HUES6 (cell line): ENCODE measurements at regions not wholly inside any gene's neighbourhood (a gene's known extent, or its start where the extent isn't known, plus 50 kb on each side); places are given as distances from the start of the nearest gene placed in this dataset.
"Not testable (repeated sequence)": the region's sequence is repeated elsewhere in the genome, so short reads cannot be mapped to it uniquely, and the experiment has no call there.

Source experiments
- H3K27ac ChIP-seq: 2 replicates; pipeline ENCODE4 v1.7.0; 2013; ENCODE audit warnings: low read depth, mild to moderate bottlenecking, low read length, inconsistent platforms
- H3K27me3 ChIP-seq: 2 replicates; pipeline ENCODE4 v1.6.1; 2013; ENCODE audit warnings: low read length; ENCODE audit not compliant: control insufficient read depth, insufficient read depth
- H3K36me3 ChIP-seq: 2 replicates; pipeline ENCODE4 v1.6.1; 2013; ENCODE audit warnings: low read length; ENCODE audit not compliant: control insufficient read depth, insufficient read depth
- H3K4me1 ChIP-seq: 2 replicates; pipeline ENCODE4 v1.6.1; 2013; ENCODE audit warnings: low read length; ENCODE audit not compliant: control insufficient read depth, insufficient read depth
- H3K4me3 ChIP-seq: 2 replicates; pipeline ENCODE4 v1.5.1; 2013; ENCODE audit warnings: low read depth, low read length
- H3K9ac ChIP-seq: one replicate; pipeline ENCODE4 v1.6.1; 2013; ENCODE audit warnings: mild to moderate bottlenecking, low read length
- H3K9me3 ChIP-seq: 2 replicates; pipeline ENCODE4 v1.6.1; 2013; ENCODE audit warnings: low read depth, low read length; ENCODE audit not compliant: control insufficient read depth, insufficient read depth

DNA sequence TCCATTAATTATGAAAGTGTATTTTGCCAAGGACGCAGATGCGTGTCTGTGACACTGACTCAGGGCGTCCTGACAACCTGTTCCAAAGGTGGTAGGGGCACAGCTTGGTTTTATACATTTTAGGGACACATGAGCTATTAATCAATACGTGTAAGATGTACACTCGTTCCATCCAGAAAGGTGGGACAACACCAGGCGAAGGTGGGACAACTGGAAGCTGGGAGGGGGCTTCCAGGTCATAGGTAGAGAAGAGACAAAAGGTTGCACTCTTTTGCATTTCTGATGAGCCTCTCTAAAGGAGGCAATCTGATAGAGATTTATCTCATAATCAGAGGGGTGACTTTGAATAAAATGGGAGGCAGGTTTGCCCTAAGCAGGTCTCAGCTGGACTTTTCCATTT, 82.7 kb upstream of the ZNF746 start:
- no peak overlapping the region for H3K4me3 ChIP-seq
- H3K27ac ChIP-seq, result no peak overlapping the region
- H3K9me3 ChIP-seq, result peaks cover 51% of the 10 kb centered on the region
- H3K4me1 ChIP-seq, result no peaks in the 10 kb centered on the region
- no peaks in the 10 kb centered on the region for H3K27me3 ChIP-seq
- no peak overlapping the region for H3K9ac ChIP-seq
- peaks cover 46% of the 10 kb centered on the region for H3K36me3 ChIP-seq

DNA sequence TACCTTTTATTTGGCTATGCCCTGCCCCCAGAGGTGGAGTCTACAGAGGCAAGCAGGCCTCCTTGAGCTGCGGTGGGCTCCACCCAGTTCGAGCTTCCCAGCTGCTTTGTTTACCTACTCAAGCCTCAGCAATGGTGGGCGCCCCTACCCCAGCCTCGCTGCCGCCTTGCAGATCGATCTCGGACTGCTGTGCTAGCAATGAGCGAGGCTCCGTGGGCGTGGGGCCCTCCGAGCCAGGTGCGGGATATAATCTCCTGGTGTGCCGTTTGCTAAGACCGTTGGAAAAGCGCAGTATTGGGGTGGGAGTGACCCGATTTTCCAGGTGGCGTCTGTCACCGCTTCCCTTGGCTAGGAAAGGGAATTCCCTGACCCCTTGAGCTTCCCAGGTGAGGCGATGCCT, 81.8 kb upstream of the ZNF746 start:
- not testable (repeated sequence) for H3K4me1 ChIP-seq, H3K4me3 ChIP-seq, H3K9ac ChIP-seq, H3K27ac ChIP-seq, H3K27me3 ChIP-seq
- Histone ChIP-seq H3K9me3 (peaks cover 50% of the 10 kb centered on the region), H3K36me3 (peaks cover 37% of the 10 kb centered on the region)

DNA sequence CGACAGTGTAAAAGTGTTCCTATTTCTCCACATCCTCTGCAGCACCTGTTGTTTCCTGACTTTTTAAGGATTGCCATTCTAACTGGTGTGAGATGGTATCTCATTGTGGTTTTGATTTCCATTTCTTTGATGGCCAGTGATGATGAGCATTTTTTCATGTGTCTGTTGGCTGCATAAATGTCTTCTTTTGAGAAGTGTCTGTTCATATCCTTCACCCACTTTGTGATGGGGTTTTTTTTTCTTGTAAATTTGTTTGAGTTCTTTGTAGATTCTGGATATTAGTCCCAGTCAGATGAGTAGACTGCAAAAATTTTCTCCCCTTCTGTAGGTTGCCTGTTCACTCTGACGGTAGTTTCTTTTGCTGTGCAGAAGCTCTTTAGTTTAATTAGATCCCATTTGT, 76.8 kb upstream of the ZNF746 start:
- not testable (repeated sequence) for H3K27ac ChIP-seq, H3K4me1 ChIP-seq, H3K4me3 ChIP-seq, H3K9ac ChIP-seq, H3K36me3 ChIP-seq, H3K27me3 ChIP-seq
- H3K9me3 ChIP-seq, result peaks cover 38% of the 10 kb centered on the region

DNA sequence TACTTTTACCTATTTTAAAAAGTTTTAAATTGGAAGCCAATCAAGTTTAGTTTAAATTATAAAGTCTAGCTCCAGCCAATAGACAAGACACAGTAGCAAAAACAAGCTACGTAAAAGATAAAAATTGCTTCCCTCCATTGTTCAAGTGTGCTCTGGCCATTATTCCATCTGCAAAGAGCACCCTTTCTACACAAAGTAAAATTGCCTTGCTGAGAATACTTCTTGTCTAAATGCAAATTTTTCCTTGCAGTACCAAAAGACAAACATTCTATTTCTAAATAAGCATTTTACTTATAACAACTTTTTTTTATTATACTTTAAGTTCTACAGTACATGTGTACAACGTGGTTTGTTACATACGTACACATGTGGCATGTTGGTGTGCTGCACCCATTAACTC, 75.9 kb upstream of the ZNF746 start:
- H3K36me3 ChIP-seq, result no peaks in the 10 kb centered on the region
- H3K27me3 ChIP-seq, result no peaks in the 10 kb centered on the region
- no peak overlapping the region for H3K9ac ChIP-seq
- H3K4me3 ChIP-seq, result no peak overlapping the region
- H3K4me1 ChIP-seq, result no peaks in the 10 kb centered on the region
- peaks cover 32% of the 10 kb centered on the region for H3K9me3 ChIP-seq
- H3K27ac ChIP-seq, result no peak overlapping the region

DNA sequence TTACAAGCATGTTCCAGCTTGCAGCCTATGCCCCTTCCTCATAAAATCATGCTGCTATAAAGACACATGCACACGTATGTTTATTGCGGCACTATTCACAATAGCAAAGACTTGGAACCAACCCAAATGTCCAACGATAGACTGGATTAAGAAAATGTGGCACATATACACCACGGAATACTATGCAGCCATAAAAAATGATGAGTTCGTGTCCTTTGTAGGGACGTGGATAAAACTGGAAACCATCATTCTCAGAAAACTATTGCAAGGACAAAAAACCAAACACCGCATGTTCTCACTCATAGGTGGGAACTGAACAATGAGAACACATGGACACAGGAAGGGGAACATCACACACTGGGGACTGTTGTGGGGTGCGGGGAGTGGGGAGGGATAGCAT, 75.3 kb upstream of the ZNF746 start:
- not testable (repeated sequence) for H3K4me1 ChIP-seq

DNA sequence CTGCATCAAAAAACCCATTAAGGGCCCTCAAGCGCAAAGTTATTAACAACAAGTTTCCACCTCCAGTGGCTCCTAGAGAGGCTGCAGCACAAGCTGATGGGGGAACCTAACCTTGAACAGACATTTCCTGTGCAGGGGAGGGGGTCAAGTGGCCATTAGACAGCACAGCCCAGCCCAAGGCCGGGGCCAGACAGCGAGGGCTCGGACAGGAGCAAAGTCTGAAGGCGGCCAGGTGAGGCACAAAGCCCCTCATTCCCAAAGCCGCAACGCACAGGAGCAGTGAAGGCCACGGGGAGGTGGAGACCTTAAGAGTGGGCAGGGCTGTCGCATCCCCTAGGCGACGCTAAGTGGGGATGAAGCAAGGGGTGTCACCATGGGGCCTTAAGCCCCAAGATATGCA, 73.2 kb upstream of the ZNF746 start:
- Histone ChIP-seq H3K4me3 (no peak overlapping the region), H3K27ac (no peak overlapping the region), H3K9ac (no peak overlapping the region), H3K9me3 (peaks cover 31% of the 10 kb centered on the region), H3K27me3 (no peaks in the 10 kb centered on the region), H3K4me1 (no peaks in the 10 kb centered on the region), H3K36me3 (peaks cover 11% of the 10 kb centered on the region; the same call in 1 of the 2 replicates)

More for the DNA sequence above, 75.3 kb upstream of the ZNF746 start:
- not testable (repeated sequence) for H3K27me3 ChIP-seq, H3K36me3 ChIP-seq, H3K4me3 ChIP-seq, H3K27ac ChIP-seq, H3K9ac ChIP-seq
- H3K9me3 ChIP-seq, result peaks cover 31% of the 10 kb centered on the region

DNA sequence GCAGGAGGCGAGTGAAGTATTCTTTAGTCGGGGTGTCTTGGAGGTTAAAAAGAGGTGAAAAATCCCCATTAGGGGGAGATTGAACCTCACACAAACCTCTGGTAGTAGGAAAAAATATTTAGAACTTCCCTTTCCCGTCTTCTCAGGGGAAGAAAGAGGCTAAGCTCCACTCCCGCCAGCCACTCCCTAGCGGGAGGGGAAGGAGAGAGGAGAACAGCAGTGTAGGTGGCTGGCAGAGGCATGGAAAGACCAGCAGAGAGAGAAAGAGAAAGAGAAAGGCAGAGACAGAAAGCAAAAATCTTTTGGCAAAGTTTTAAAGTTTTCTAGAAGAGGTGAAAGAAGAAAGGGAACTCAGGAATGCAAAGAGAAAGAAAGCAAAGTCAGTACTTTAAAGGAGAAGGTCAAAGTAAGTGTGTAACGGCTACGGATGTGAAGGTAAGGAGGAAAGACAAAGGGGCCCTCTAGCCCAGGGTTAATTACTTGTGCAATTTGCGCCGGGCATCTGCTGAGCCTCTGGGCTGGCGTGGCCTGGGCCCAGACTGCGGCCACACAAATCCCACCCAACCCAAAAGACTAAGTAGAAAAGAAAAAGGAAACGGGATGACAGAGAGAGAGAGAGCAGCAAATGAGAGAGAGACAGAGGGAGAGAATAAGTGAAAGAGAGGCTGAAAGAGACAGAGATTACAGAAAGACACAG, 72.3 kb upstream of the ZNF746 start:
- Histone ChIP-seq H3K36me3 (peaks cover 11% of the 10 kb centered on the region; the same call in 1 of the 2 replicates), H3K9ac (no peak overlapping the region), H3K4me3 (no peak overlapping the region), H3K27me3 (no peaks in the 10 kb centered on the region), H3K4me1 (no peaks in the 10 kb centered on the region), H3K9me3 (peaks cover 31% of the 10 kb centered on the region), H3K27ac (no peak overlapping the region)

DNA sequence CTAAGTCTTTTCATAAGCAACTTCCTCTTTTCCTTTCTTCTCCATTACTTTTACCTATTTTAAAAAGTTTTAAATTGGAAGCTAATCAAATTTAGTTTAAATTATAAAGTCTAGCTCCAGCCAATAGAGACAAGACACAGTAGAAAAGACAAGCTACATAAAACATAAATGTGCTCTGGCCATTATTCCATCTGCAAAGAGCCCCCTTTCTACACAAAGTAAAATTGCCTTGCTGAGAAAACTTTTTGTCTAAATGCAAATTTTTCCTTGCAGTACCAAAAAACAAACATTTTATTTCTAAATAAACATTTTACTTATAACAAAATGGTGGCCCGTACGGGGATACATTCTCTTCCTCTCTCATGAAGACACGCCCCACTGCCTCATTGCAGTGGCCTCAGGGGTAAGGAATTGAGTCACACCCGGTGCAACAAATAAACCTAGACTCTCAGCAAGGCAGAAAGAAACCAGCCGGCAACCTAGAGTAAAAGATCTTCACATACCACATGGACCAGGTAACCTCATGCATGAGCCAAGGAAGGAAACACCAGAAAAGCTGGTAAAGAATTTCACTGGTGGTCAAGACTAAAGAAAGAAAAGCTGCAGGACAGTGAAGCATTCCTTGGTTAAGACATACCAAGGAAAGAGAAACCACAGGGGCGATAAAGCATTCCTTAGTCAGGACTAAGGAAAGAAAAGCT, 71.6 kb upstream of the ZNF746 start:
- Histone ChIP-seq H3K4me1 (no peaks in the 10 kb centered on the region), H3K27ac (no peak overlapping the region), H3K4me3 (no peak overlapping the region), H3K36me3 (peaks cover 11% of the 10 kb centered on the region; the same call in 1 of the 2 replicates), H3K9ac (no peak overlapping the region), H3K9me3 (peaks cover 28% of the 10 kb centered on the region), H3K27me3 (no peaks in the 10 kb centered on the region)

DNA sequence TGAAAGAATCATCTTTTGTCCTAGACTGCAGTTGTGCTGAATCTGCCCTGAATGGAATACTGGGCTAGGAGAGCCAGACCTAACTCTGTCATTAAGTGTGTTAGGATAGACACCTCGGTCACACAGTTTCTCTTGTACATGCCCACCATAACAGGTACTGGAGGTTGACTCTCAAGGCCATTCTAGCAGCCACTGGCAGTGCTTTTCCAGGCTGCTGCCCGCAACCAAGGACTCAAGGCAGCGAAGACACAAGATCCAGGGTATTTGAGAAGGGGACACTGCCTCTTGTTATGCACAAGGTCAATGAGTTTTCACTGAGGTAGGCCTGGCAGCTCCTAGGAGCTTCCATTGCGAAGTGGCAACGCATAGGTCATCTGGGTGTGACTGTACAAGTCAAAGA, 70.6 kb upstream of the ZNF746 start:
- Histone ChIP-seq H3K4me3 (no peak overlapping the region), H3K9me3 (peaks cover 21% of the 10 kb centered on the region), H3K27ac (no peak overlapping the region), H3K9ac (no peak overlapping the region), H3K4me1 (no peaks in the 10 kb centered on the region), H3K36me3 (peaks cover 11% of the 10 kb centered on the region; the same call in 1 of the 2 replicates), H3K27me3 (no peaks in the 10 kb centered on the region)

DNA sequence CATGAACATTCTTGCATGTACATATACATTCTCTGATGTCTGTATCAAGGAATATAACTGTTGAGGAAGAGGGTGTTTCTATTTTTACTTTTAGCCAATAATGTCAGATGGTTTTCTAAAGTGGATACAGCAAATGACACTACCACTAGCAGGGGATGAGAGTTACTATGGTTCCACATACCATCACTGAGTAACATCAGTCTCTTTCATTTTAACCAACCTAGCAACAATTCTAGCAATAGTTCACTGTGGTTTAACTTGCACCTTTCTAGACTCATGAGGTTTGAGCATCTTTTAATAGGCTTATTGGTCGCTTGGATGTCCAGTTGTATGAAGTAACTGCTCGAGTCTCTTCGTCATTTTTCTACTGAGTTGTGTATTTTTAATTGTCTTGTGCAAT, 68.5 kb upstream of the ZNF746 start:
- no peak overlapping the region for H3K4me3 ChIP-seq
- H3K4me1 ChIP-seq, result no peaks in the 10 kb centered on the region
- H3K9me3 ChIP-seq, result peaks cover 18% of the 10 kb centered on the region
- H3K9ac ChIP-seq, result no peak overlapping the region
- peaks cover 11% of the 10 kb centered on the region; the same call in 1 of the 2 replicates for H3K36me3 ChIP-seq
- no peak overlapping the region for H3K27ac ChIP-seq
- no peaks in the 10 kb centered on the region for H3K27me3 ChIP-seq

DNA sequence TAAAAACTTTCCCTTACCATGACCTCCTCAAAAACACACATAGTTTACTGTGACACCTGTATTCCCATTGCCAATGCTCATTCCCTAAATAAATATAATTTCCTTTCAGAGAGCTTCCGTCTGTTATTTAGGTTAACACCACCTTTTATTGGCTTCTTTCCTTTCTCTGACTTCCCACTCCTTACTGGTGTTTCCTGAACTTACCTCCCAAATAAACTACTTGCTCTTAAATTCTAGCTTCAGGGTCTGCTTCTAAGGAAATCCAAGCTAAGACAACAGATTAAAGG, 67.4 kb upstream of the ZNF746 start:
- no peak overlapping the region for H3K4me3 ChIP-seq
- no peak overlapping the region for H3K9ac ChIP-seq
- H3K27me3 ChIP-seq, result no peaks in the 10 kb centered on the region
- no peak overlapping the region for H3K27ac ChIP-seq
- H3K4me1 ChIP-seq, result no peaks in the 10 kb centered on the region
- H3K36me3 ChIP-seq, result peaks cover 14% of the 10 kb centered on the region; the same call in 1 of the 2 replicates
- peaks cover 11% of the 10 kb centered on the region for H3K9me3 ChIP-seq
